Type B pancreatic cell (in vitro differentiated cells): ENCODE measurements at regions not wholly inside any gene's neighbourhood (a gene's known extent, or its start where the extent isn't known, plus 50 kb on each side); places are given as distances from the start of the nearest gene placed in this dataset.
"Not testable (repeated sequence)": the region's sequence is repeated elsewhere in the genome, so short reads cannot be mapped to it uniquely, and the experiment has no call there.

ENCODE experiments used
- DNase-seq: peaks from one replicate; pipeline ENCODE4 v3.0.0; 2021; ENCODE audit warnings: mixed read lengths; ENCODE audit not compliant: unreplicated experiment; ENCODE audit errors: extremely low spot score
- H3K27ac Mint-ChIP-seq: 2 replicates; pipeline ENCODE4 v1.8.0; 2021; ENCODE audit warnings: mild to moderate bottlenecking, mixed read lengths
- H3K27me3 Mint-ChIP-seq: 2 replicates; pipeline ENCODE4 v1.8.0; 2021; ENCODE audit warnings: mixed read lengths
- H3K36me3 Mint-ChIP-seq: 2 replicates; pipeline ENCODE4 v1.8.0; 2021; ENCODE audit warnings: mixed read lengths
- H3K4me1 Mint-ChIP-seq: one replicate; pipeline ENCODE4 v1.8.0; 2021; ENCODE audit warnings: mixed read lengths; ENCODE audit not compliant: unreplicated experiment
- H3K4me3 Mint-ChIP-seq: 2 replicates; pipeline ENCODE4 v1.8.0; 2021; ENCODE audit warnings: mild to moderate bottlenecking, mixed read lengths
- H3K9me3 Mint-ChIP-seq: 2 replicates; pipeline ENCODE4 v1.8.0; 2021; ENCODE audit warnings: mixed read lengths
- CTCF ChIP-seq: fragments of 200-600 bp; sonication (generic); conservative IDR thresholded peaks from 2 replicates; pipeline ENCODE4 v1.5.0; 2021; ENCODE audit warnings: antibody characterized with exemption, mild to moderate bottlenecking

- Mint-ChIP-seq H3K4me3 (no peak overlapping the region), H3K27me3 (no peaks in the 10 kb centered on the region), H3K36me3 (no peaks in the 10 kb centered on the region), H3K9me3 (peaks cover 5% of the 10 kb centered on the region), H3K4me1 (no peaks in the 10 kb centered on the region), H3K27ac (no peak overlapping the region)
- TF ChIP-seq CTCF = no peak
- no peak for DNase-seq
Observed at GRCh38 chr21:13827201-13827600, 217.6 kb downstream of the POTED start.

GRCh38 chr21:13826511-13826910 lies 216.9 kb downstream of the POTED start:
- H3K4me1 Mint-ChIP-seq, H3K27me3 Mint-ChIP-seq, H3K9me3 Mint-ChIP-seq, DNase-seq, H3K4me3 Mint-ChIP-seq, H3K27ac Mint-ChIP-seq, H3K36me3 Mint-ChIP-seq: not testable (repeated sequence)

GRCh38 chr21:13825218-13825778 lies 215.7 kb downstream of the POTED start:
- H3K9me3 Mint-ChIP-seq, H3K4me3 Mint-ChIP-seq, H3K27ac Mint-ChIP-seq, H3K27me3 Mint-ChIP-seq, DNase-seq, H3K4me1 Mint-ChIP-seq, H3K36me3 Mint-ChIP-seq: not testable (repeated sequence)

GRCh38 chr21:13820286-13820685 lies 210.7 kb downstream of the POTED start:
- H3K27me3 Mint-ChIP-seq, H3K36me3 Mint-ChIP-seq, H3K9me3 Mint-ChIP-seq, H3K27ac Mint-ChIP-seq, H3K4me1 Mint-ChIP-seq, DNase-seq, H3K4me3 Mint-ChIP-seq: not testable (repeated sequence)

- not testable (repeated sequence) for H3K27ac Mint-ChIP-seq, H3K4me3 Mint-ChIP-seq, DNase-seq, H3K9me3 Mint-ChIP-seq, H3K36me3 Mint-ChIP-seq, H3K4me1 Mint-ChIP-seq, H3K27me3 Mint-ChIP-seq
Observed at GRCh38 chr21:13812191-13812590, 202.6 kb downstream of the POTED start.

GRCh38 chr21:13810559-13810958 lies 201.0 kb downstream of the POTED start:
- H3K27ac Mint-ChIP-seq, H3K36me3 Mint-ChIP-seq, H3K4me1 Mint-ChIP-seq, H3K4me3 Mint-ChIP-seq, H3K9me3 Mint-ChIP-seq, H3K27me3 Mint-ChIP-seq, DNase-seq: not testable (repeated sequence)

- not testable (repeated sequence) for H3K36me3 Mint-ChIP-seq, DNase-seq, H3K27ac Mint-ChIP-seq, H3K27me3 Mint-ChIP-seq, H3K4me3 Mint-ChIP-seq, H3K4me1 Mint-ChIP-seq, H3K9me3 Mint-ChIP-seq
Observed at GRCh38 chr21:13806444-13806843, 196.9 kb downstream of the POTED start.

GRCh38 chr21:13802757-13803156 lies 193.2 kb downstream of the POTED start:
- H3K4me3 Mint-ChIP-seq, H3K27ac Mint-ChIP-seq, H3K36me3 Mint-ChIP-seq: not testable (repeated sequence)

More at GRCh38 chr21:13802757-13803156, 193.2 kb downstream of the POTED start:
- H3K9me3 Mint-ChIP-seq, H3K27me3 Mint-ChIP-seq, H3K4me1 Mint-ChIP-seq, DNase-seq: not testable (repeated sequence)
